K562 (cell line): ENCODE measurements at regions not wholly inside any gene's neighbourhood (a gene's known extent, or its start where the extent isn't known, plus 50 kb on each side); places are given as distances from the start of the nearest gene placed in this dataset.

Experiments used
- ATAC-seq: fragments of 200-7000 bp; cut with Tn5 transposase; 3 replicates; pipeline ENCODE4 v1.9.1; 2020; ENCODE audit warnings: moderate library complexity
- BruUV-seq: library from RNA; stranded (reverse); fragments of 400-500 nt; replicated peaks from 2 replicates; lab custom pipeline; 2021; lab: Mats Ljungman, UMichigan
- CTCF ChIA-PET: fragments of 300-600 bp; formaldehyde crosslinking; extraction: SDS; loops from one replicate; lab custom pipeline; 2021; ENCODE audit warnings: low intra/inter-chr PET ratio; lab: Yijun Ruan, JAX
- POLR2A ChIA-PET: fragments of 300-600, 350-650 bp; sonication (Branson Sonifier 250); formaldehyde crosslinking; extraction: SDS; loops from one replicate; lab custom pipeline; 2021; ENCODE audit warnings: antibody characterized with exemption, inconsistent platforms; lab: Yijun Ruan, JAX
- DNase-seq, 4 experiments: peaks; one replicate each; pipeline versions ENCODE4 v3.0.0 to v3.0.0-alpha.2; 2011 to 2018; ENCODE audit warnings: low spot score in 3 of 4, mixed read lengths in 3 of 4; ENCODE audit errors: extremely low read depth in 1 of 4
- FAIRE-seq: peaks from 2 replicates; lab custom pipeline; 2011; peaks lifted over from hg19 to GRCh38; lab: Jason Lieb, UNC
- H2AFZ ChIP-seq: 2 replicates; pipeline ENCODE4 v1.6.0; 2011; ENCODE audit warnings: low read depth, low read length, control low read depth, inconsistent platforms
- H3K27ac ChIP-seq: fragments of 200-600 bp; 3 replicates; pipeline ENCODE4 v1.8.0; 2011; ENCODE audit warnings: low read depth, mild to moderate bottlenecking, control low read depth, inconsistent platforms, low read length, moderate library complexity, mixed read lengths; ENCODE audit errors: extremely low read depth
- H3K27me3 ChIP-seq, 2 experiments: fragments of 300-600 bp in 1 of 2; 2 replicates in 1 of 2; 3 replicates in 1 of 2; pipeline versions ENCODE4 v1.6.0 to v1.8.0; 2011; ENCODE audit warnings: inconsistent platforms in 2 of 2, low read length in 2 of 2, mild to moderate bottlenecking in 1 of 2, mixed read lengths in 1 of 2, moderate library complexity in 1 of 2; ENCODE audit not compliant: control insufficient read depth in 2 of 2, insufficient read depth in 2 of 2
- H3K36me3 ChIP-seq: fragments of 300-600 bp; 3 replicates; pipeline ENCODE4 v1.8.0; 2011; ENCODE audit warnings: mild to moderate bottlenecking, low read length, inconsistent platforms; ENCODE audit not compliant: control insufficient read depth, insufficient read depth
- H3K4me1 ChIP-seq, 2 experiments: fragments of 200-600 bp in 1 of 2; replicated peaks in 1 of 2; 2 replicates in 1 of 2; 3 replicates in 1 of 2; pipeline versions ENCODE4 v1.5.1 to v1.8.0; 2011; ENCODE audit warnings: inconsistent platforms in 2 of 2, low read length in 2 of 2, mild to moderate bottlenecking in 1 of 2, mixed read lengths in 1 of 2, moderate library complexity in 1 of 2; ENCODE audit not compliant: control insufficient read depth in 2 of 2, insufficient read depth in 2 of 2
- H3K4me2 ChIP-seq: 2 replicates; pipeline ENCODE4 v1.6.1; 2011; ENCODE audit warnings: low read length, control low read depth, inconsistent platforms, mixed read lengths; ENCODE audit not compliant: insufficient read depth
- H3K4me3 ChIP-seq: fragments of 200-600 bp; sonication (generic), shearing (Covaris generic); 2 replicates; pipeline ENCODE4 v1.5.1; 2016; ENCODE audit warnings: control low read depth, inconsistent platforms
- H3K79me2 ChIP-seq: fragments of 200-600 bp; 3 replicates; pipeline ENCODE4 v1.8.0; 2011; ENCODE audit warnings: low read length, inconsistent platforms; ENCODE audit not compliant: control insufficient read depth, insufficient read depth
- H3K9ac ChIP-seq, 2 experiments: 2 replicates each; pipeline versions ENCODE4 v1.6.0 to v1.6.1; 2011; ENCODE audit warnings: low read depth in 2 of 2, low read length in 2 of 2, control low read depth in 1 of 2, inconsistent platforms in 1 of 2, mild to moderate bottlenecking in 1 of 2, mixed read lengths in 1 of 2; ENCODE audit not compliant: insufficient read depth in 1 of 2
- H3K9me1 ChIP-seq: one replicate; pipeline ENCODE4 v1.6.0; 2011; ENCODE audit warnings: inconsistent platforms, mild to moderate bottlenecking, low read length, moderate library complexity; ENCODE audit not compliant: control insufficient read depth, insufficient read depth
- H3K9me3 ChIP-seq: replicated peaks from 2 replicates; pipeline ENCODE4 v1.5.1; 2011; ENCODE audit warnings: low read depth, low read length, inconsistent platforms; ENCODE audit not compliant: control insufficient read depth, insufficient read depth
- H4K20me1 ChIP-seq: replicated peaks from 2 replicates; pipeline ENCODE4 v1.6.1; 2011; ENCODE audit warnings: low read length, inconsistent platforms, mixed read lengths; ENCODE audit not compliant: control insufficient read depth, insufficient read depth
- ATF7 ChIP-seq: fragments of 450-650 bp; IDR thresholded peaks from 2 replicates; pipeline ENCODE4 v1.7.1; 2014; ENCODE audit warnings: mild to moderate bottlenecking, moderate library complexity
- BMI1 ChIP-seq: fragments of 150-350 bp; IDR thresholded peaks from 2 replicates; pipeline ENCODE4 v1.6.1; 2014; ENCODE audit warnings: low read length
- NUFIP1 ChIP-seq: fragments of 450-650 bp; IDR thresholded peaks from 2 replicates; pipeline ENCODE4 v1.6.1; 2018; ENCODE audit not compliant: partially characterized antibody
- ZNF780A ChIP-seq: fragments of 250-450 bp; sonication (Bioruptor Pico); IDR thresholded peaks from 2 replicates; pipeline ENCODE4 v1.5.0; 2021; ENCODE audit warnings: mild to moderate bottlenecking
- WGBS: fragments of 100-300 bp; shearing (Covaris generic); methylation state at CpG from one replicate; pipeline ENCODE4 v1.1.6; 2016; ENCODE audit warnings: low coverage, mixed read lengths; ENCODE audit not compliant: insufficient coverage; ENCODE audit errors: missing lambda C conversion rate; 5-methylcytosine and 5-hydroxymethylcytosine counted together
- in situ Hi-C: fragments of 300-500 bp; cut with MboI; formaldehyde crosslinking; loops from 4 replicates; pipeline ENCODE4 v1.15.0; 2018; ENCODE audit warnings: inconsistent platforms, mixed read lengths
- intact Hi-C: fragments of 100-400 bp; cut with micrococcal nuclease; formaldehyde crosslinking; loops from 2 replicates; pipeline ENCODE4 v1.14.2; 2022
- TF ChIP-seq, protein P1 (sequence below): sonication (generic); formaldehyde crosslinking; IDR thresholded peaks from 2 replicates; pipeline ENCODE4 v1.8.1; 2023; ENCODE audit warnings: mild to moderate bottlenecking, missing genetic modification reagents
- TF ChIP-seq, protein P2 (sequence below), 3 experiments: IDR thresholded peaks in 2 of 3; conservative IDR thresholded peaks in 1 of 3; 2 replicates each; pipeline ENCODE4 v1.5.1; 2011 to 2012; ENCODE audit warnings: low read length in 3 of 3, mild to moderate bottlenecking in 3 of 3, control low read depth in 2 of 3, improper control_type of control experiment in 1 of 3, inconsistent platforms in 1 of 3, low read depth in 1 of 3, mixed read lengths in 1 of 3, moderate library complexity in 1 of 3; ENCODE audit not compliant: insufficient read depth in 2 of 3

DNA sequence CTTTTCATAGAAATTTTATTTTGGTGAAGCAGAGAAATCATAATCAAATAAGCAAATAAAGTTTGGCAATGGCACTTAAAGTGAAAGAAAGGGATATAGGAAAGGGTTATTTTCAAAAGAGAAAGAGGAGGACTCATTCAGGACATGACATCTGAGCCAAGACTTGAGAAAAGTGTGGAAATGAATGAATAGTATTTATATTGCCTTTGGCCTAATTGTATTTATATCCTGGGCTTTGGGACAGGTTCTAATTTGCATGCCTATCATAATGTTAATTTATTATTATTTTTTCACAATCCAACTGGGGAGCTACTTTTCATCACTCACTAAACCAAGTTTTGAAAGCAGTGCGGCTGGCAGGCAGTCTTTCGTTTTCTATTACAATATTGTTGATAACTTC lies 376.8 kb downstream of the HGF start:
- POLR2A ChIA-PET: no interaction called here
- no peak for TF ChIP-seq BMI1
- TF ChIP-seq ATF7: no peak
- TF ChIP-seq, protein P1, sequence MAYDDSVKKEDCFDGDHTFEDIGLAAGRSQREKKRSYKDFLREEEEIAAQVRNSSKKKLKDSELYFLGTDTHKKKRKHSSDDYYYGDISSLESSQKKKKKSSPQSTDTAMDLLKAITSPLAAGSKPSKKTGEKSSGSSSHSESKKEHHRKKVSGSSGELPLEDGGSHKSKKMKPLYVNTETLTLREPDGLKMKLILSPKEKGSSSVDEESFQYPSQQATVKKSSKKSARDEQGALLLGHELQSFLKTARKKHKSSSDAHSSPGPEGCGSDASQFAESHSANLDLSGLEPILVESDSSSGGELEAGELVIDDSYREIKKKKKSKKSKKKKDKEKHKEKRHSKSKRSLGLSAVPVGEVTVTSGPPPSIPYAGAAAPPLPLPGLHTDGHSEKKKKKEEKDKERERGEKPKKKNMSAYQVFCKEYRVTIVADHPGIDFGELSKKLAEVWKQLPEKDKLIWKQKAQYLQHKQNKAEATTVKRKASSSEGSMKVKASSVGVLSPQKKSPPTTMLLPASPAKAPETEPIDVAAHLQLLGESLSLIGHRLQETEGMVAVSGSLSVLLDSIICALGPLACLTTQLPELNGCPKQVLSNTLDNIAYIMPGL (CRISPR knock-in tag): no peak
- no peak for TF ChIP-seq NUFIP1
- TF ChIP-seq ZNF780A (CRISPR knock-in tag): no peak
- TF ChIP-seq, protein P2, sequence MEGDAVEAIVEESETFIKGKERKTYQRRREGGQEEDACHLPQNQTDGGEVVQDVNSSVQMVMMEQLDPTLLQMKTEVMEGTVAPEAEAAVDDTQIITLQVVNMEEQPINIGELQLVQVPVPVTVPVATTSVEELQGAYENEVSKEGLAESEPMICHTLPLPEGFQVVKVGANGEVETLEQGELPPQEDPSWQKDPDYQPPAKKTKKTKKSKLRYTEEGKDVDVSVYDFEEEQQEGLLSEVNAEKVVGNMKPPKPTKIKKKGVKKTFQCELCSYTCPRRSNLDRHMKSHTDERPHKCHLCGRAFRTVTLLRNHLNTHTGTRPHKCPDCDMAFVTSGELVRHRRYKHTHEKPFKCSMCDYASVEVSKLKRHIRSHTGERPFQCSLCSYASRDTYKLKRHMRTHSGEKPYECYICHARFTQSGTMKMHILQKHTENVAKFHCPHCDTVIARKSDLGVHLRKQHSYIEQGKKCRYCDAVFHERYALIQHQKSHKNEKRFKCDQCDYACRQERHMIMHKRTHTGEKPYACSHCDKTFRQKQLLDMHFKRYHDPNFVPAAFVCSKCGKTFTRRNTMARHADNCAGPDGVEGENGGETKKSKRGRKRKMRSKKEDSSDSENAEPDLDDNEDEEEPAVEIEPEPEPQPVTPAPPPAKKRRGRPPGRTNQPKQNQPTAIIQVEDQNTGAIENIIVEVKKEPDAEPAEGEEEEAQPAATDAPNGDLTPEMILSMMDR (IDR thresholded peaks at IDR 0.05 in 2 of 3, conservative IDR thresholded peaks at IDR 0.05 in 1 of 3; ENCODE audit: insufficient read depth in 2 of 3, low read depth in 1 of 3, low read length in 3 of 3): no peak

More for the DNA sequence above, 376.8 kb downstream of the HGF start:
- Histone ChIP-seq H3K4me1 (no peaks in the 10 kb centered on the region), H2AFZ (no peak overlapping the region), H3K27ac (no peak overlapping the region), H4K20me1 (no peaks in the 10 kb centered on the region), H3K79me2 (no peaks in the 10 kb centered on the region), H3K9me1 (no peaks in the 10 kb centered on the region), H3K9me3 (no peaks in the 10 kb centered on the region), H3K4me3 (no peak overlapping the region), H3K9ac (no peak overlapping the region), H3K4me2 (no peak overlapping the region), H3K27me3 (no peaks in the 10 kb centered on the region), H3K36me3 (no peaks in the 10 kb centered on the region)
- intact Hi-C loops: no loop called here
- ATAC-seq: no peak
- BruUV-seq: no TSS peak
- CTCF ChIA-PET: no interaction called here
- WGBS: 9% methylated on average over 2 of the region's 2 CpGs
- FAIRE-seq: no peak
- DNase-seq: no peak
- in situ Hi-C loops: no loop called here
